ENCODE measurements at regions not wholly inside any gene's neighbourhood (a gene's known extent, or its start where the extent isn't known, plus 50 kb on each side); places are given as distances from the start of the nearest gene placed in this dataset.

GRCh38 chr3:194837457-194838127, 151.9 kb downstream of the FAM43A start:
- TF ChIP-seq, protein P1, sequence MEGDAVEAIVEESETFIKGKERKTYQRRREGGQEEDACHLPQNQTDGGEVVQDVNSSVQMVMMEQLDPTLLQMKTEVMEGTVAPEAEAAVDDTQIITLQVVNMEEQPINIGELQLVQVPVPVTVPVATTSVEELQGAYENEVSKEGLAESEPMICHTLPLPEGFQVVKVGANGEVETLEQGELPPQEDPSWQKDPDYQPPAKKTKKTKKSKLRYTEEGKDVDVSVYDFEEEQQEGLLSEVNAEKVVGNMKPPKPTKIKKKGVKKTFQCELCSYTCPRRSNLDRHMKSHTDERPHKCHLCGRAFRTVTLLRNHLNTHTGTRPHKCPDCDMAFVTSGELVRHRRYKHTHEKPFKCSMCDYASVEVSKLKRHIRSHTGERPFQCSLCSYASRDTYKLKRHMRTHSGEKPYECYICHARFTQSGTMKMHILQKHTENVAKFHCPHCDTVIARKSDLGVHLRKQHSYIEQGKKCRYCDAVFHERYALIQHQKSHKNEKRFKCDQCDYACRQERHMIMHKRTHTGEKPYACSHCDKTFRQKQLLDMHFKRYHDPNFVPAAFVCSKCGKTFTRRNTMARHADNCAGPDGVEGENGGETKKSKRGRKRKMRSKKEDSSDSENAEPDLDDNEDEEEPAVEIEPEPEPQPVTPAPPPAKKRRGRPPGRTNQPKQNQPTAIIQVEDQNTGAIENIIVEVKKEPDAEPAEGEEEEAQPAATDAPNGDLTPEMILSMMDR (tag by site-specific recombination; IDR thresholded peaks at IDR 0.05): no peak
- no peak for TF ChIP-seq ZNF18 (tag by site-specific recombination; IDR thresholded peaks at IDR 0.05)
- TF ChIP-seq YY1 (tag by site-specific recombination; IDR thresholded peaks at IDR 0.05): no peak
- no peak for TF ChIP-seq ZNF350 (tag by site-specific recombination; IDR thresholded peaks at IDR 0.05)
